DND-41 (cell line): ENCODE measurements at regions not wholly inside any gene's neighbourhood (a gene's known extent, or its start where the extent isn't known, plus 50 kb on each side); places are given as distances from the start of the nearest gene placed in this dataset.

Experiments
- EZH2 ChIP-seq: IDR thresholded peaks from 3 replicates; pipeline ENCODE4 v1.6.1; 2012; ENCODE audit warnings: borderline replicate concordance, low read depth, mild to moderate bottlenecking, moderate library complexity, low read length, inconsistent platforms; ENCODE audit not compliant: severe bottlenecking
- TF ChIP-seq, protein P1 (sequence below): IDR thresholded peaks from 2 replicates; pipeline ENCODE4 v1.5.1; 2012; ENCODE audit warnings: borderline replicate concordance, low read length, moderate library complexity, mild to moderate bottlenecking; ENCODE audit not compliant: poor library complexity, severe bottlenecking; ENCODE audit errors: extremely low read depth

- TF ChIP-seq, protein P1, sequence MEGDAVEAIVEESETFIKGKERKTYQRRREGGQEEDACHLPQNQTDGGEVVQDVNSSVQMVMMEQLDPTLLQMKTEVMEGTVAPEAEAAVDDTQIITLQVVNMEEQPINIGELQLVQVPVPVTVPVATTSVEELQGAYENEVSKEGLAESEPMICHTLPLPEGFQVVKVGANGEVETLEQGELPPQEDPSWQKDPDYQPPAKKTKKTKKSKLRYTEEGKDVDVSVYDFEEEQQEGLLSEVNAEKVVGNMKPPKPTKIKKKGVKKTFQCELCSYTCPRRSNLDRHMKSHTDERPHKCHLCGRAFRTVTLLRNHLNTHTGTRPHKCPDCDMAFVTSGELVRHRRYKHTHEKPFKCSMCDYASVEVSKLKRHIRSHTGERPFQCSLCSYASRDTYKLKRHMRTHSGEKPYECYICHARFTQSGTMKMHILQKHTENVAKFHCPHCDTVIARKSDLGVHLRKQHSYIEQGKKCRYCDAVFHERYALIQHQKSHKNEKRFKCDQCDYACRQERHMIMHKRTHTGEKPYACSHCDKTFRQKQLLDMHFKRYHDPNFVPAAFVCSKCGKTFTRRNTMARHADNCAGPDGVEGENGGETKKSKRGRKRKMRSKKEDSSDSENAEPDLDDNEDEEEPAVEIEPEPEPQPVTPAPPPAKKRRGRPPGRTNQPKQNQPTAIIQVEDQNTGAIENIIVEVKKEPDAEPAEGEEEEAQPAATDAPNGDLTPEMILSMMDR = no peak
- TF ChIP-seq EZH2 = no peak
Observed at GRCh38 chr2:121082191-121082590, 202.8 kb downstream of the TFCP2L1 start.
